CD4-positive, alpha-beta T cell (primary cell): ENCODE measurements at regions not wholly inside any gene's neighbourhood (a gene's known extent, or its start where the extent isn't known, plus 50 kb on each side); places are given as distances from the start of the nearest gene placed in this dataset.

Experiments
- ATAC-seq: fragments of 200-7000 bp; cut with Tn5 transposase; one replicate; pipeline ENCODE4 v1.10.0; 2022; ENCODE audit warnings: mild to moderate bottlenecking; ENCODE audit not compliant: poor library complexity
- CTCF ChIA-PET: fragments of 350-600 bp; sonication (Branson Sonifier 250); formaldehyde crosslinking; loops from one replicate; lab custom pipeline; 2021; ENCODE audit warnings: antibody characterized with exemption, inconsistent platforms; lab: Charles Lee
- POLR2A ChIA-PET: fragments of 350-600 bp; sonication (Branson Sonifier 250); formaldehyde crosslinking; loops from one replicate; lab custom pipeline; 2021; ENCODE audit warnings: antibody characterized with exemption, inconsistent platforms; lab: Charles Lee
- DNase-seq, 14 experiments: peaks; one replicate each; pipeline ENCODE4 v3.0.0-alpha.2; 2013 to 2020; ENCODE audit warnings: mixed read lengths in 2 of 14
- H3K27ac ChIP-seq, 2 donors: one replicate each; pipeline versions ENCODE4 v1.5.1 to v1.7.0; 2013; ENCODE audit warnings: low read length in 2 of 2, low read depth in 1 of 2, mild to moderate bottlenecking in 1 of 2
- H3K27me3 ChIP-seq, 2 experiments: 1 replicate in 1 of 2; 2 replicates in 1 of 2; pipeline versions ENCODE4 v1.6.1 to v1.7.0; 2013; ENCODE audit warnings: low read length in 2 of 2, control low read depth in 1 of 2, mild to moderate bottlenecking in 1 of 2, moderate library complexity in 1 of 2; ENCODE audit not compliant: insufficient read depth in 2 of 2, control insufficient read depth in 1 of 2
- H3K36me3 ChIP-seq: one replicate; pipeline ENCODE4 v1.6.1; 2013; ENCODE audit warnings: low read length, control low read depth; ENCODE audit not compliant: insufficient read depth
- H3K4me1 ChIP-seq: one replicate; pipeline ENCODE4 v1.6.1; 2013; ENCODE audit warnings: low read length, control low read depth; ENCODE audit not compliant: insufficient read depth
- H3K4me3 ChIP-seq: one replicate; pipeline ENCODE4 v1.5.1; 2013; ENCODE audit warnings: mild to moderate bottlenecking, low read length, moderate library complexity
- H3K9me3 ChIP-seq, 2 experiments: 1 replicate in 1 of 2; 2 replicates in 1 of 2; pipeline versions ENCODE4 v1.6.1 to v1.7.0; 2013; ENCODE audit warnings: low read length in 2 of 2, mild to moderate bottlenecking in 2 of 2, control low read depth in 1 of 2, moderate library complexity in 1 of 2; ENCODE audit not compliant: control insufficient read depth in 1 of 2, insufficient read depth in 1 of 2
- H3K27ac Mint-ChIP-seq: one replicate; pipeline ENCODE4 v1.8.0; 2020; ENCODE audit warnings: mixed read lengths
- H3K27me3 Mint-ChIP-seq: one replicate; pipeline ENCODE4 v1.8.0; 2021; ENCODE audit warnings: mixed read lengths
- H3K36me3 Mint-ChIP-seq: one replicate; pipeline ENCODE4 v1.8.0; 2021; ENCODE audit warnings: low read depth, mixed read lengths
- H3K4me1 Mint-ChIP-seq: one replicate; pipeline ENCODE4 v1.8.0; 2021; ENCODE audit warnings: low read depth, mixed read lengths
- H3K4me3 Mint-ChIP-seq: one replicate; pipeline ENCODE4 v1.8.0; 2020; ENCODE audit warnings: mild to moderate bottlenecking, mixed read lengths
- H3K9me3 Mint-ChIP-seq: one replicate; pipeline ENCODE4 v1.8.0; 2020; ENCODE audit warnings: mixed read lengths
- CTCF ChIP-seq: fragments of 200-600 bp; IDR thresholded peaks from one replicate; pipeline ENCODE4 v1.8.0; 2022; ENCODE audit warnings: antibody characterized with exemption, mild to moderate bottlenecking
- intact Hi-C, 2 experiments: fragments of 100-400 bp; cut with DNase I in 1 of 2; cut with micrococcal nuclease in 1 of 2; formaldehyde crosslinking; loops; one replicate each; pipeline versions ENCODE4 v1.15.1 to v1.9.0; 2023 to 2025; cut with DNase I, micrococcal nuclease

GRCh38 chr4:8736090-8736825 lies 135.4 kb downstream of the HMX1 start:
- Mint-ChIP-seq H3K9me3 (peaks cover 3% of the 10 kb centered on the region), H3K27ac (no peak overlapping the region), H3K4me1 (no peaks in the 10 kb centered on the region), H3K36me3 (no peaks in the 10 kb centered on the region), H3K4me3 (no peak overlapping the region), H3K27me3 (no peaks in the 10 kb centered on the region)
- TF ChIP-seq CTCF, result no peak
- Histone ChIP-seq H3K4me1 (no peaks in the 10 kb centered on the region), H3K27me3 (no peaks in the 10 kb centered on the region), H3K9me3 (peaks cover 0 to 48% of the 10 kb centered on the region in 2 experiments), H3K27ac (no peak overlapping the region), H3K4me3 (no peak overlapping the region), H3K36me3 (no peaks in the 10 kb centered on the region)
- ChIA-PET CTCF (no interaction called here), POLR2A (no interaction called here)
- intact Hi-C loops, result no loop called here
- ATAC-seq (no peak), DNase-seq (no peak)

GRCh38 chr4:8735236-8736089 lies 136.2 kb downstream of the HMX1 start:
- Histone ChIP-seq H3K36me3 (no peaks in the 10 kb centered on the region), H3K9me3 (peaks cover 0 to 52% of the 10 kb centered on the region in 2 experiments), H3K4me1 (no peaks in the 10 kb centered on the region), H3K27ac (no peak overlapping the region), H3K27me3 (no peaks in the 10 kb centered on the region), H3K4me3 (no peak overlapping the region)
- ATAC-seq (no peak), DNase-seq (no peak)
- ChIA-PET POLR2A (no interaction called here), CTCF (no interaction called here)
- Mint-ChIP-seq H3K4me3 (no peak overlapping the region), H3K27ac (no peak overlapping the region), H3K9me3 (peaks cover 3% of the 10 kb centered on the region), H3K36me3 (no peaks in the 10 kb centered on the region), H3K4me1 (no peaks in the 10 kb centered on the region), H3K27me3 (no peaks in the 10 kb centered on the region)
- TF ChIP-seq CTCF, result no peak
- intact Hi-C loops, result no loop called here

- Mint-ChIP-seq H3K4me1 (no peaks in the 10 kb centered on the region), H3K36me3 (no peaks in the 10 kb centered on the region), H3K27me3 (no peaks in the 10 kb centered on the region), H3K4me3 (no peak overlapping the region), H3K27ac (no peak overlapping the region), H3K9me3 (peaks cover 3% of the 10 kb centered on the region)
- ChIA-PET POLR2A (no interaction called here), CTCF (no interaction called here)
- H3K27me3 ChIP-seq, result no peaks in the 10 kb centered on the region
- no peak for ATAC-seq
- H3K36me3 ChIP-seq, result no peaks in the 10 kb centered on the region
- DNase-seq, result no peak
- TF ChIP-seq CTCF, result no peak
- H3K9me3 ChIP-seq, result peaks cover 0 to 49% of the 10 kb centered on the region in 2 experiments
- intact Hi-C loops, result no loop called here
- H3K4me3 ChIP-seq, result no peak overlapping the region
- no peak overlapping the region for H3K27ac ChIP-seq
- no peaks in the 10 kb centered on the region for H3K4me1 ChIP-seq
Measured at GRCh38 chr4:8732681-8733243, 138.9 kb downstream of the HMX1 start.
